H54 (cell line): ENCODE measurements at regions not wholly inside any gene's neighbourhood (a gene's known extent, or its start where the extent isn't known, plus 50 kb on each side); places are given as distances from the start of the nearest gene placed in this dataset.
"Not testable (repeated sequence)": the region's sequence is repeated elsewhere in the genome, so short reads cannot be mapped to it uniquely, and the experiment has no call there.

ENCODE experiments used
- DNase-seq: peaks from one replicate; pipeline ENCODE4 v3.0.0; 2011; ENCODE audit warnings: low spot score, mixed read lengths; ENCODE audit not compliant: insufficient read length
- FAIRE-seq: peaks from 3 replicates; lab custom pipeline; 2011; peaks lifted over from hg19 to GRCh38; lab: Jason Lieb, UNC
- POLR2A ChIP-seq: IDR thresholded peaks from 2 replicates; pipeline ENCODE4 v1.6.1; 2011; ENCODE audit warnings: low read depth, mild to moderate bottlenecking, low read length

- no peak for TF ChIP-seq POLR2A
- DNase-seq = no peak
- FAIRE-seq = no peak
Observed at GRCh38 chr4:159015841-159016240, 87.0 kb upstream of the RAPGEF2 start.

DNA sequence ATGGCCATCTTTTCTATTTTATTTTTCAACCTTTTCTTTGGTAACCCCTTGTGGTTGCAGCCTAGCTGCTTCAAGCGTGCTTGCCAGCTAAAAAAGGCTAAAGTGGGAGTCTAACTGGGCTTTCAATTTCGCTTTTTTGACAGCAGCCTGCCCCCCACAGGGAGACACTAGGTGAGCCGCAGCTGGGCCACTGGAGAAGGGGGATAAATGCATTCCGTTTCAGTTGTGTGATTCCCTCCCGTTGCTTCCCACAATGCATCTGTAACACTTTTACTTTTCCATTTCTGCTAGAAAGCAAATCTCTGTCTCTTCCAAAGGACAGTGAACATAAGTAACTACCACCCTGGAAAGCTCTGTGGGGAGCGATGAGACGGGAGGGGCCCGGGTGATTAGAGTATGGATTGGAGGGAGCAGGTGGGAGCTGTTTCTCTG, 86.3 kb upstream of the RAPGEF2 start:
- DNase-seq = no peak

DNA sequence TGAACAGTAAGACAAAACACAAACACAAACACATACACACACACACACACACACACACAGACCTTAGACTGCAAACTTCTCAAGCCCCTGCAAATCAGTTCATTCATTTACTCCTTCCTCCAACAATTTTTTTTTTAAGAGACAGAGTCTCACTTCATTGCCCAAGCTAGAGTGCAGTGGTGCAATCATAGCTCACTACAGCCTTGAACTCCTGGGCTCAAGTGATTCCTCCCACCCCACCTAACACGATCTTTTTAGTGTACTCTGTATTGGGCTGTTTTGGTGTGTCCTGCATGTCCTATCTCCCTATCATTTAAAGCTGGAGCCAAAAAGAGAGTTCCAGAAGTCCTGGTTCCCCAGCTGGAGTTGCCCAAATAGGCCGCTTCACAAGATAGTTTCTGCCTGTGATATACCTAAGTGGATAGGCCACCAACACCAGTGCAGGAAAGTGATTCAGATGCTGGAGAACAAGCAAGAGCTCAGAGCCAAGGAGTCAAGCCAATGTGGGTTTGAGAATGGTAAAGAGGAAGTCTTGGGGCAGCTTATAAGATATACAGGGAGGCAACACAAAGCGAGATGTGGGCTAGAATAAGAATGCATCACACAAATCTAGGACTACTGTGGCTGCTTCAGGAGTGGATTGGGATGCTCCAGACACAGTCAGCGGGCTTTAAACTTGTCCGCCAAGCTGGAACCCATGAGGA, 85.4 kb upstream of the RAPGEF2 start:
- FAIRE-seq = no peak
- TF ChIP-seq POLR2A = no peak

More for the DNA sequence above, 86.3 kb upstream of the RAPGEF2 start:
- FAIRE-seq = no peak
- no peak for TF ChIP-seq POLR2A

GRCh38 chr4:159018062-159018629, 84.7 kb upstream of the RAPGEF2 start:
- DNase-seq (no peak), FAIRE-seq (no peak)
- TF ChIP-seq POLR2A = no peak

More for the DNA sequence above, 85.4 kb upstream of the RAPGEF2 start:
- no peak for DNase-seq

- no peak for DNase-seq
- no peak for TF ChIP-seq POLR2A
- FAIRE-seq = no peak
Observed at GRCh38 chr4:159019356-159019755, 83.5 kb upstream of the RAPGEF2 start.

DNA sequence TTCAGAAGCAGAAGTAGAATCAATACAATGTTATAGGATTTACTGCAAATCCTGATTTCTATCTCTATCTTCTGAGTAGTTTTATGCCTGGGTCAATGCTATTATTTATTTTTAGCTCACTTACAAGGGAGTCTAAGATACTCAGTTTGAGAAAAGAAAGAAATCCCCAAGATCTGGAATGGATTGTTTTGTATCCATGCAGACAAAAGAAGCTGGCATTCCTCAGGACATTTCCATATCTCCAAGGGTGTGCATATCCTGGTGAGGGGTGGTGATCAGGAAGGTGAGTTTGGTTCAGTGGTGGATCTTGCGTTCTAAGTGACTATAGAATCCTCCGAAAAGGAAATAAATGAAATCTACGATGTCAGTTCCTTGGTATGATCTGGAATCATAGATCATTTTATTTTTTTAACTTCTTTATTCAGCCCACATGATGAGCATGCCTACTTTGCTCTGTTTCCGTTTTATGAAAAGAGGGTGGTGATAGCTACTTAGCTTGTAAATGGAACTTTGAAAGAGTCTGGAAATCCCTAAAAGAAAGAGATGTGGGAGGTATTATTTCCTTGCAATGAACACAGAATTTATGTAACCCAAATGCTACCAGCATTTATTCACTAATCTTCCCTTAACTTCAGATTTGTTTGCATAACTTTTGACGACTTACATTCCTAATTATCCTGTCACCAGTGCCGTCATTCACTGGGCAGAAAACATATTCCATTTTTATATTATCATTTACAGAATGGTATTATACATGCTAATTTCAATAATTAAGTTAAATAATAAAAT, 81.1 kb upstream of the RAPGEF2 start:
- FAIRE-seq (no peak), DNase-seq (no peak)
- TF ChIP-seq POLR2A = no peak

GRCh38 chr4:159023741-159024140, 79.1 kb upstream of the RAPGEF2 start:
- FAIRE-seq = no peak
- no peak for DNase-seq
- TF ChIP-seq POLR2A = no peak

DNA sequence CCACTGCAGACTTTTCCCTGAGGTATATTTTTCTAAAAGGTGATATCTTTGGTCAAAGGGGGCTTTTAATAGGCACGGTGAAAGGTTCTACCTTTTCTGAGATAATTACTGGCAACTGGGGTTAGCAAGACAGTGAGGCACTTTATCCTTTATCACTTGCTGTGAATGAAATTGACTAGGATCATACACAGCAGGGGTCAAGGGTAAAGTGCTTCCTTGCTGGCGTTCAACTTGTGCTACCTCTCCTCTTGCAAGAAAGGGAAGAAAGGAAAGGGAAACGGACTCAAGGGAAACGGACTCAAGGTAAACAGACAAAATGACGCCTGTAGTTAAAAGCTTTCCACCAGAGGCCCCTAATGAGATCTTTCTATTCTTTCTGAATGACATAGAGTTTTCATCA, 78.6 kb upstream of the RAPGEF2 start:
- no peak for TF ChIP-seq POLR2A
- DNase-seq (no peak), FAIRE-seq (no peak)

DNA sequence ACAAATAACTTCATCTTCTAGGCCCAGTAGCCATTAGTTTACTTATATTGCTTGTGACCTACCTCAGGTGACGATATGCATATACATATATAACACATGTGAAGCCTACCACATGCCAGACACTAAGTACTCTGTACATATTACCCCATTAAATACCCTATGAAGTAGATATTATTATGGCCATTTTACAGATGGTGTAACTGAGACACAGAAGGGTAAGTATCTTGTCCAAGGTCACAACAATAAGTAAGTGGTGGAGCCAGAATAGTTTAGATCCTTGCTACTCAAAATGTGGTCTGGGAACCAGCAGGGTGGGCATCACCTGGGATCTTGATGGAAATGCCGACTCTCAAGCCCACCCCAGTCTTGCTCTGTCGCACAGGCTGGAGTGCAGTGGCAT, 78.1 kb upstream of the RAPGEF2 start:
- TF ChIP-seq POLR2A = no peak
- DNase-seq (no peak), FAIRE-seq (no peak)

DNA sequence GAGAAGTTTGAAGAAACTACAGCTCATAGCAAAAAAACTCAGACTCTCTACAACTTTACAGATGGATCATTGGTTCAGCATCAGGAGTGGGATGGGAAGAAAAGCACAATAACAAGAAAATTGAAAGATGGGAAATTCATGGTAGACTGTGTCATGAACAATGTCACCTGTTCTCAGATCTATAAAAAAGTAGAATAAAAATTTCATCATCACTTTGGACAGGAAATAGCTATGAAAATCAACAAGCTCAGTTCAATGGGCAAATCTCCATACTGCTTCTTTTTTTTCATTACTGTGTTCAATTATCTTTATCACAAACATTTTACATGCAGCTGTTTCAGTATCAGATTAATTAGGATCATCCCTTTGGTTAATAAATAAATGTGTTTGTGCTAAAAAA, 76.5 kb upstream of the RAPGEF2 start:
- no peak for DNase-seq
- FAIRE-seq = no peak
- TF ChIP-seq POLR2A = no peak

- no peak for DNase-seq
- no peak for TF ChIP-seq POLR2A
- no peak for FAIRE-seq
Observed at GRCh38 chr4:159027535-159027934, 75.3 kb upstream of the RAPGEF2 start.

GRCh38 chr4:159029481-159029880, 73.4 kb upstream of the RAPGEF2 start:
- FAIRE-seq = no peak
- no peak for TF ChIP-seq POLR2A
- DNase-seq = no peak

- FAIRE-seq, DNase-seq: not testable (repeated sequence)
Observed at GRCh38 chr4:159030297-159030696, 72.6 kb upstream of the RAPGEF2 start.

DNA sequence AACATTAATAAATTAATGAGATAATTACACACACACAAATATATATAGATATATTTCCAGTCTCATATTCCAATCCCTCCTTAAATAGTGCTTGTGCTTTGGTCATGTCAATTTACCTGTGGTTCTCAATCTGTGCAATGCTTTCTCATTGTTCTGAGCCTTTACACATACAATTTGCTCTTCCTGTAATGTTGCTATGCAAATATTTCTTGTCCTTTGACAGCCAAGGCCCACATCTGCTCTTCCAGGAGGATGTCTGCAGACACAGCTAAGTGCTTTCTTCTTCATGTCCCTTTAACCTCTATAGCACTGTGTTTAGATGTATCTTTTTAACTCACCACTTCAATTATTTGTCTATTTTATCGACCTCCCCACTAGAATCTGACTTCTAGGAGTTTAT, 67.3 kb upstream of the RAPGEF2 start:
- TF ChIP-seq POLR2A = no peak
- no peak for FAIRE-seq
- DNase-seq = no peak

DNA sequence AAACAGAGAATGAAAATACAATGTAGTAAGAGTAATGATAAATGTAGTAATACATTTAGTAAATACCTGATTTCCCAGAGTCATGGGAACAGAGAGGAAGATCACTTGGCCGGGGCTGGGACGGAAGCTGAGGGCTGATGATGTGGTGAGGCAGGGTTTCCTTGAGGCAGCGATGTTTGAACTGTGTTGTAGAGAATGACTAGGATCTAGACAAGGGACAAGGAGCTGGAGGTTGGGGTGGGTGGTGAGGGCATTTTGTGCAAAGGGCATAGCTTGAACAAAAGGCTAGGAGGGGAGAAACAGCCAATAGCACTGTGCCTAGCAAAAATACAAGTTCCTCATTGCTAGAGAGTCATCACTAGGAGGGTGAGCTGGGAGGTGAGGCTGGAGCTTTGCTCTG, 64.3 kb upstream of the RAPGEF2 start:
- no peak for FAIRE-seq
- no peak for TF ChIP-seq POLR2A
- DNase-seq = no peak
